ENCODE measurements at regions not wholly inside any gene's neighbourhood (a gene's known extent, or its start where the extent isn't known, plus 50 kb on each side); places are given as distances from the start of the nearest gene placed in this dataset.

- no peak for DNase-seq (ENCODE audit: low read depth in 2 of 2)
Measured at GRCh38 chr11:13104619-13105236, 95.6 kb downstream of the RASSF10 start.

- no peak for DNase-seq (ENCODE audit: low read depth in 2 of 2)
Measured at GRCh38 chr11:13105237-13105844, 96.2 kb downstream of the RASSF10 start.

- no peak for DNase-seq (ENCODE audit: low read depth in 2 of 2)
Measured at GRCh38 chr11:13107544-13108044, 98.5 kb downstream of the RASSF10 start.

GRCh38 chr11:13108416-13108815 is 99.3 kb downstream of the RASSF10 start:
- no peak for DNase-seq (ENCODE audit: low read depth in 2 of 2)

GRCh38 chr11:13109616-13110015 is 100.5 kb downstream of the RASSF10 start:
- no peak for DNase-seq (ENCODE audit: low read depth in 2 of 2)

GRCh38 chr11:13110145-13110544 is 101.0 kb downstream of the RASSF10 start:
- no peak for DNase-seq (ENCODE audit: low read depth in 2 of 2)

- DNase-seq (ENCODE audit: low read depth in 2 of 2) = no peak
Measured at GRCh38 chr11:13110929-13111812, 102.1 kb downstream of the RASSF10 start.

- no peak for DNase-seq (ENCODE audit: low read depth in 2 of 2)
Measured at GRCh38 chr11:13111813-13112130, 102.7 kb downstream of the RASSF10 start.

GRCh38 chr11:13114566-13115379 is 105.7 kb downstream of the RASSF10 start:
- DNase-seq (ENCODE audit: low read depth in 2 of 2) = no peak

- no peak for DNase-seq (ENCODE audit: low read depth in 2 of 2)
Measured at GRCh38 chr11:13115380-13115675, 106.2 kb downstream of the RASSF10 start.

- DNase-seq (ENCODE audit: low read depth in 2 of 2) = no peak
Measured at GRCh38 chr11:13116491-13116890, 107.4 kb downstream of the RASSF10 start.

GRCh38 chr11:13117344-13117743 is 108.2 kb downstream of the RASSF10 start:
- DNase-seq (ENCODE audit: low read depth in 2 of 2) = no peak

- DNase-seq (ENCODE audit: low read depth in 2 of 2) = no peak
Measured at GRCh38 chr11:13118194-13118593, 109.1 kb downstream of the RASSF10 start.

- no peak for DNase-seq (ENCODE audit: low read depth in 2 of 2)
Measured at GRCh38 chr11:13118650-13119049, 109.5 kb downstream of the RASSF10 start.

GRCh38 chr11:13119361-13119760 is 110.2 kb downstream of the RASSF10 start:
- DNase-seq (ENCODE audit: low read depth in 2 of 2) = no peak

GRCh38 chr11:13119941-13120520 is 110.9 kb downstream of the RASSF10 start:
- DNase-seq (ENCODE audit: low read depth in 2 of 2) = no peak

GRCh38 chr11:13120691-13121090 is 111.6 kb downstream of the RASSF10 start:
- DNase-seq (ENCODE audit: low read depth in 2 of 2) = no peak

- DNase-seq (ENCODE audit: low read depth in 2 of 2) = no peak
Measured at GRCh38 chr11:13126430-13126829, 117.3 kb downstream of the RASSF10 start.

- no peak for DNase-seq (ENCODE audit: low read depth in 2 of 2)
Measured at GRCh38 chr11:13127161-13127560, 118.0 kb downstream of the RASSF10 start.

GRCh38 chr11:13128354-13128753 is 119.2 kb downstream of the RASSF10 start:
- no peak for DNase-seq (ENCODE audit: low read depth in 2 of 2)

- DNase-seq (ENCODE audit: low read depth in 2 of 2) = no peak
Measured at GRCh38 chr11:13134066-13134465, 125.0 kb downstream of the RASSF10 start.

- no peak for DNase-seq (ENCODE audit: low read depth in 2 of 2)
Measured at GRCh38 chr11:13134886-13135285, 125.8 kb downstream of the RASSF10 start.

All from activated CD4-positive, alpha-beta T cell treated with anti-CD3 and anti-CD28 coated beads for 24 hours (primary cell).